ENCODE measurements at regions not wholly inside any gene's neighbourhood (a gene's known extent, or its start where the extent isn't known, plus 50 kb on each side); places are given as distances from the start of the nearest gene placed in this dataset.

DNA sequence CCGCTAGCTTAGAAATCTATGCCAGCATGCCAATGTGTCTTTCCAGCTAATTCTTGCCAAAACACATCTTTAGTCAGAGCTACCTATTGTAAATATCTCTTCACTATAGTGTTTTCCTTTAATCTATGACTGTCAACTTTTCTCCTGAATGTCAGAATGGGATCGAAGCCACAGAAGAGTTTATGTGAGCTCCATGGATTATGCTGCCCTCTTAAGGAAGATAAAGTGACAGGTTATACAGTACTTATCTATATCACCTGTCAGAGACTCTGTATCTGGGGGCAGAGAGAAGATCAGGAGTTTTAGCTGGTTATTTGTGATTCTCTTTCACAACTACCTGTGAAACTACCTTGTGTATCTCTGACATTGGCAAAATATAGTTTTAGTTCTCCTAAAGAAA, 204.3 kb upstream of the SEL1L start:
- Histone ChIP-seq H4K20me1 (replicated peaks; ENCODE audit: control insufficient read depth, extremely low read depth, insufficient read depth, low read length) (no peaks in the 10 kb centered on the region), H3K9ac (replicated peaks; ENCODE audit: extremely low read depth, insufficient read depth, low read length) (no peak overlapping the region), H3K4me1 (ENCODE audit: control insufficient read depth, extremely low read depth, insufficient read depth, low read length) (no peaks in the 10 kb centered on the region), H3K27me3 (ENCODE audit: control insufficient read depth in 2 of 2, insufficient read depth in 2 of 2, low read length in 2 of 2) (no peaks in the 10 kb centered on the region), H3K36me3 (ENCODE audit: control insufficient read depth in 2 of 2, extremely low read depth in 1 of 2, insufficient read depth in 2 of 2, low read length in 2 of 2) (no peaks in the 10 kb centered on the region), H3K9me1 (replicated peaks; ENCODE audit: control insufficient read depth, extremely low read depth, insufficient read depth, low read length) (no peaks in the 10 kb centered on the region), H3K4me3 (replicated peaks in 1 of 3; ENCODE audit: insufficient read depth in 1 of 3, low read depth in 1 of 3, low read length in 3 of 3) (no peak overlapping the region), H2AFZ (ENCODE audit: low read depth, low read length) (no peak overlapping the region), H3K79me2 (ENCODE audit: control insufficient read depth, insufficient read depth, low read length) (no peaks in the 10 kb centered on the region), H3K9me3 (replicated peaks; ENCODE audit: control insufficient read depth, insufficient read depth, low read length) (peaks cover 4% of the 10 kb centered on the region), H3K27ac (ENCODE audit: insufficient read depth, low read depth, low read length) (no peak overlapping the region), H3K4me2 (ENCODE audit: insufficient read depth, low read length) (no peak overlapping the region)
- ChIA-PET POLR2A (no interaction called here), CTCF (no interaction called here)
- FAIRE-seq, result no peak
- intact Hi-C loops (cut with micrococcal nuclease) (no loop called here), dilution Hi-C loops (cut with MboI; ENCODE audit: extremely low pct_ligation_motif_present, low sequenced_read_pairs) (no loop called here)
- no TSS peak for BruUV-seq (replicated peaks)
- TF ChIP-seq JUN (IDR thresholded peaks at IDR 0.05; ENCODE audit: borderline replicate concordance, insufficient read depth, insufficient read length, low read depth) (no peak), GATA2 (IDR thresholded peaks at IDR 0.05; ENCODE audit: insufficient read depth, insufficient read length, low read depth, low read length) (no peak), POLR2AphosphoS5 (IDR thresholded peaks at IDR 0.05; ENCODE audit: insufficient read depth, low read depth, low read length) (no peak), POLR2A (IDR thresholded peaks at IDR 0.05; ENCODE audit: low read depth, low read length) (no peak)
- DNase-seq (ENCODE audit: low read depth, low spot score), result no peak

DNA sequence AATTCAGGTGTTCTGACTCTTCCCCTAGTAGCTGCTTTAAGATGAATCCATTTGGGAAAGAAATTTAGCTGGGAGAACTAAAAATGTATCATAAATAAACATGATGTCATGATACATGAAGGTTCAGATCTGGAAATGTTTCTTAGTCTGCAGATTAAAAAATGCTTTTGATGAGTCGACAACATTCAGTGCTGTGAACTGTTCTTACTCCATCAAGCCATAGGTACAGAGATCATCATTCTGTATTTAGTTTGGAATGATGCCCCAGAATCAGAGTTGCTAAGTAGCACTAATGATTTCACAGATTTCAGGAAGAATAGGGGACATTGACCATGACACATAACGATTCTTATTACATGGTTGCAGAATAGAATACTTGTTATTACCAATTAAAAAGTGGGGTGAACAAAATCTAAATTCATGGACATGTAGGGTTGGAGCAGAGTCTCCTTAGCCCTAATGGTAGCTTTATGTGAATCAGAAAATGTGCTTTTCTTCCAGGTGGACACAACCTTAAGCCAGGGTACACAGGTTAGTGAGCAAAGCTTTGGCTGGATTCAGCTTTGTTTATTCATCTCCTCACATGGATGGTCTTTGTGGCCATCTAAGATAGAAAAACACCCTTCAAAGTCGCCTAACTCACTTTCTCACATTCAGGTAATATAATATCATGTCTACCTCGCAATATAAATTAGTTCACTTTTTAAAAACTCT, 205.4 kb upstream of the SEL1L start:
- Histone ChIP-seq H2AFZ (ENCODE audit: low read depth, low read length) (no peak overlapping the region), H3K27ac (ENCODE audit: insufficient read depth, low read depth, low read length) (no peak overlapping the region), H3K4me3 (replicated peaks in 1 of 3; ENCODE audit: insufficient read depth in 1 of 3, low read depth in 1 of 3, low read length in 3 of 3) (no peak overlapping the region), H3K9ac (replicated peaks; ENCODE audit: extremely low read depth, insufficient read depth, low read length) (no peak overlapping the region), H3K27me3 (ENCODE audit: control insufficient read depth in 2 of 2, insufficient read depth in 2 of 2, low read length in 2 of 2) (no peaks in the 10 kb centered on the region), H3K4me2 (ENCODE audit: insufficient read depth, low read length) (no peak overlapping the region), H3K4me1 (ENCODE audit: control insufficient read depth, extremely low read depth, insufficient read depth, low read length) (no peaks in the 10 kb centered on the region), H3K9me1 (replicated peaks; ENCODE audit: control insufficient read depth, extremely low read depth, insufficient read depth, low read length) (no peaks in the 10 kb centered on the region), H3K79me2 (ENCODE audit: control insufficient read depth, insufficient read depth, low read length) (no peaks in the 10 kb centered on the region), H3K9me3 (replicated peaks; ENCODE audit: control insufficient read depth, insufficient read depth, low read length) (peaks cover 4% of the 10 kb centered on the region), H3K36me3 (ENCODE audit: control insufficient read depth in 2 of 2, extremely low read depth in 1 of 2, insufficient read depth in 2 of 2, low read length in 2 of 2) (no peaks in the 10 kb centered on the region), H4K20me1 (replicated peaks; ENCODE audit: control insufficient read depth, extremely low read depth, insufficient read depth, low read length) (no peaks in the 10 kb centered on the region)
- DNase-seq (ENCODE audit: low read depth, low spot score) (no peak), FAIRE-seq (no peak)
- TF ChIP-seq MYC (IDR thresholded peaks at IDR 0.05; ENCODE audit: low read depth, low read length) (no peak), GATA2 (IDR thresholded peaks at IDR 0.05; ENCODE audit: insufficient read depth, insufficient read length, low read depth, low read length) (no peak), POLR2AphosphoS5 (IDR thresholded peaks at IDR 0.05; ENCODE audit: insufficient read depth, low read depth, low read length) (no peak), FOS (IDR thresholded peaks at IDR 0.05; ENCODE audit: borderline replicate concordance, insufficient read depth, low read length) (no peak), JUN (IDR thresholded peaks at IDR 0.05; ENCODE audit: borderline replicate concordance, insufficient read depth, insufficient read length, low read depth) (no peak), POLR2A (IDR thresholded peaks at IDR 0.05; ENCODE audit: low read depth, low read length) (no peak)
- TF ChIP-seq, protein P1, sequence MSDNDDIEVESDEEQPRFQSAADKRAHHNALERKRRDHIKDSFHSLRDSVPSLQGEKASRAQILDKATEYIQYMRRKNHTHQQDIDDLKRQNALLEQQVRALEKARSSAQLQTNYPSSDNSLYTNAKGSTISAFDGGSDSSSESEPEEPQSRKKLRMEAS (IDR thresholded peaks at IDR 0.05; ENCODE audit: insufficient read depth, insufficient read length), result no peak
- dilution Hi-C loops (cut with MboI; ENCODE audit: extremely low pct_ligation_motif_present, low sequenced_read_pairs), result no loop called here
- CTCF ChIA-PET, result no interaction called here
- POLR2A ChIA-PET, result no interaction called here
- intact Hi-C loops (cut with micrococcal nuclease), result no loop called here
- BruUV-seq (replicated peaks), result no TSS peak
